ENCODE measurements at regions not wholly inside any gene's neighbourhood (a gene's known extent, or its start where the extent isn't known, plus 50 kb on each side); places are given as distances from the start of the nearest gene placed in this dataset.

GRCh38 chr2:40914666-40915065 lies 462.8 kb upstream of the SLC8A1 start:
- H3K9ac ChIP-seq (ENCODE audit: insufficient read depth, low read length, poor library complexity, severe bottlenecking): no peak overlapping the region
- Mint-ChIP-seq H3K4me3 (no peak overlapping the region), H3K36me3 (no peaks in the 10 kb centered on the region), H3K9me3 (peaks cover 0 to 9% (median 0%) of the 10 kb centered on the region in 7 donors), H3K27me3 (ENCODE audit: low read depth in 3 of 3) (no peaks in the 10 kb centered on the region), H3K27ac (no peak overlapping the region), H3K4me1 (no peaks in the 10 kb centered on the region)
- no peak overlapping the region for H3K4me3 ChIP-seq (replicated peaks in 1 of 3; ENCODE audit: low read depth in 2 of 3, low read length in 3 of 3)
- no peak for TF ChIP-seq CTCF (IDR thresholded peaks at IDR 0.05)
- no peaks in the 10 kb centered on the region for H3K36me3 ChIP-seq (replicated peaks in 1 of 2; ENCODE audit: control insufficient read depth in 1 of 2, insufficient read depth in 2 of 2, low read length in 2 of 2)
- no peak overlapping the region for H3K27ac ChIP-seq (ENCODE audit: low read depth in 1 of 2, low read length in 2 of 2)
- intact Hi-C loops (cut with micrococcal nuclease): no loop called here
- no peak overlapping the region for H3K4me2 ChIP-seq (replicated peaks; ENCODE audit: extremely low read depth, low read length, poor library complexity, severe bottlenecking)
- no peaks in the 10 kb centered on the region for H4K20me1 ChIP-seq (ENCODE audit: insufficient read depth, low read length)
- no peaks in the 10 kb centered on the region for H3K9me3 ChIP-seq (replicated peaks in 1 of 2; ENCODE audit: control insufficient read depth in 1 of 2, insufficient read depth in 1 of 2, low read length in 2 of 2)
- H3K79me2 ChIP-seq (ENCODE audit: insufficient read depth, low read length): no peaks in the 10 kb centered on the region
- H2AFZ ChIP-seq (ENCODE audit: insufficient read depth, low read depth, low read length, poor library complexity, severe bottlenecking): no peak overlapping the region
- H3K4me1 ChIP-seq (ENCODE audit: control insufficient read depth in 1 of 2, insufficient read depth in 2 of 2, low read length in 2 of 2): no peaks in the 10 kb centered on the region
- no peak for DNase-seq
- no peaks in the 10 kb centered on the region for H3K27me3 ChIP-seq (ENCODE audit: control insufficient read depth in 2 of 2, insufficient read depth in 2 of 2, low read length in 2 of 2)

- Histone ChIP-seq H3K27ac (ENCODE audit: low read depth in 1 of 2, low read length in 2 of 2) (no peak overlapping the region), H2AFZ (ENCODE audit: insufficient read depth, low read depth, low read length, poor library complexity, severe bottlenecking) (no peak overlapping the region), H3K27me3 (ENCODE audit: control insufficient read depth in 2 of 2, insufficient read depth in 2 of 2, low read length in 2 of 2) (no peaks in the 10 kb centered on the region), H3K4me2 (replicated peaks; ENCODE audit: extremely low read depth, low read length, poor library complexity, severe bottlenecking) (no peak overlapping the region), H3K9me3 (replicated peaks in 1 of 2; ENCODE audit: control insufficient read depth in 1 of 2, insufficient read depth in 1 of 2, low read length in 2 of 2) (no peaks in the 10 kb centered on the region), H4K20me1 (ENCODE audit: insufficient read depth, low read length) (no peaks in the 10 kb centered on the region), H3K36me3 (replicated peaks in 1 of 2; ENCODE audit: control insufficient read depth in 1 of 2, insufficient read depth in 2 of 2, low read length in 2 of 2) (no peaks in the 10 kb centered on the region), H3K4me1 (ENCODE audit: control insufficient read depth in 1 of 2, insufficient read depth in 2 of 2, low read length in 2 of 2) (no peaks in the 10 kb centered on the region), H3K4me3 (replicated peaks in 1 of 3; ENCODE audit: low read depth in 2 of 3, low read length in 3 of 3) (no peak overlapping the region), H3K79me2 (ENCODE audit: insufficient read depth, low read length) (no peaks in the 10 kb centered on the region), H3K9ac (ENCODE audit: insufficient read depth, low read length, poor library complexity, severe bottlenecking) (no peak overlapping the region)
- Mint-ChIP-seq H3K4me1 (no peaks in the 10 kb centered on the region), H3K4me3 (no peak overlapping the region), H3K9me3 (peaks cover 0 to 9% (median 0%) of the 10 kb centered on the region in 7 donors), H3K36me3 (no peaks in the 10 kb centered on the region), H3K27me3 (ENCODE audit: low read depth in 3 of 3) (no peaks in the 10 kb centered on the region), H3K27ac (peak overlapping the region in 1 of 7 donors; percentile 3)
- TF ChIP-seq CTCF (IDR thresholded peaks at IDR 0.05): no peak
- DNase-seq: no peak
- intact Hi-C loops (cut with micrococcal nuclease): no loop called here
Measured at GRCh38 chr2:40915651-40916050, 463.8 kb upstream of the SLC8A1 start.
